Urothelium cell line (cell line): ENCODE measurements at regions not wholly inside any gene's neighbourhood (a gene's known extent, or its start where the extent isn't known, plus 50 kb on each side); places are given as distances from the start of the nearest gene placed in this dataset.
A peak's percentile ranks its signal among the peaks of the same experiment; 100 is the strongest.

Experiments used
- DNase-seq: peaks from one replicate; pipeline ENCODE4 v3.0.0; 2011; ENCODE audit warnings: low spot score, mixed read lengths
- FAIRE-seq: peaks from 2 replicates; lab custom pipeline; 2011; peaks lifted over from hg19 to GRCh38; lab: Jason Lieb, UNC

GRCh38 chr1:95427525-95427924 is 193.5 kb downstream of the RWDD3 start:
- DNase-seq (no peak), FAIRE-seq (no peak)

DNA sequence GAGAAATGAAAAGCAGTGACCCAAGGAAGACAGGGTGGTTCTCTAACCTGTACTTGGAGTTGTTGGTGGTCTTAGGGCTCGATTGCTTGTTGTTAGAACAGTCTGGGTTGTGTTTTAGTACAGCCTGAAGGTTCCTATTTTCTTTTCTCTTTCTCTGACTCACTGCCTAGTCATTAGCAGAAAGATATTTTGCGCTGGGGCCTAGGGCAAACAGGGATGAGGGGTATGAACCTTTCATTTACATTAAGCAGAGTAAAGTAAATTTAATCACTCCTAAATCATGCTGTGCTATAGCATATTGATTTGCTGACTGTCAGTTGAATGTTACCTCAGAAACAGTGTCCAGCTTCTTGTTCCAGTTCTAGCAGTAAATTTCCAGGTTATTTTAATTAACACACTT is 197.2 kb downstream of the RWDD3 start:
- no peak for FAIRE-seq
- no peak for DNase-seq

DNA sequence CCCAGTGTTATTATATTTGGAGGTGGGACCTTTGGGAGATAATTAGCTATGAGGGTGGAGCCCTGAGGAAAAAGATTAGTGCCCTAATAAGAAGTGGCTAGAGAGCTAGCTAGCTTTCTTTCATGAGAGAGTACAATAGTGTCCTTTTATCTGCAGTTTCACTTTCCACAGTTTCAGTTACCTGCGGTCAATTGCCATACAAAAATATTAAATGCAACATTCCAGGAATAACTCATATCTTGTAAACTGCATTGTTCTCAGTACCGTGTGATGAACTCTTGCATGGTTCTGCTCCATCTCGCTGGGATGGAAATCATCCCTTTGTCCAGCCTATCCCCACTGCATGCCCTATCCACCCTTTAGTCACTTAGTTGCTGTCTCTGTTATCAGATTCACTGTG is 201.6 kb downstream of the RWDD3 start:
- FAIRE-seq (peak; percentile 89), DNase-seq (peak; percentile 45)

GRCh38 chr1:95437011-95437410 is 203.0 kb downstream of the RWDD3 start:
- DNase-seq: no peak

GRCh38 chr1:95437781-95438180 is 203.8 kb downstream of the RWDD3 start:
- no peak for FAIRE-seq
- DNase-seq: no peak

More at GRCh38 chr1:95437011-95437410, 203.0 kb downstream of the RWDD3 start:
- FAIRE-seq: no peak

- no peak for DNase-seq
- FAIRE-seq: no peak
Measured at GRCh38 chr1:95438218-95438948, 204.4 kb downstream of the RWDD3 start.

DNA sequence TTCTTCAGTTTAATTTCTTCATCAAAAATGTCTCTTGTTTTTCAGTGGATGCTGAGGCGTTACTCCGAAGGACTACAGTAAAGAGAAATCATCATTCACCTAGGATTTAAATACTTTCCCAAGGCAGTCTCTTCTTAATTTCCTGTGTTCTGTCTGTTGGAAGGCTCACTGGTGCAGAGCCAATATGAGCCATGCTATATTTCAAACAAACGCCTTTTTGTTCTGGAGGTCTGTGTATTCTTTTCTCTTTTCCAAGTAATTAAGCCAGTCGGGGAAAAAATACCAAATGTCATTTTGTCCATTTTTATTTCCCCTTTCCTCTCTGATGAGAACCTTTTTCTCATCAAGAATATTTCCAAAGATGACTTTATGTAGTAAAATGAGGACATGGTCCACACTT is 206.5 kb downstream of the RWDD3 start:
- FAIRE-seq (no peak), DNase-seq (no peak)

DNA sequence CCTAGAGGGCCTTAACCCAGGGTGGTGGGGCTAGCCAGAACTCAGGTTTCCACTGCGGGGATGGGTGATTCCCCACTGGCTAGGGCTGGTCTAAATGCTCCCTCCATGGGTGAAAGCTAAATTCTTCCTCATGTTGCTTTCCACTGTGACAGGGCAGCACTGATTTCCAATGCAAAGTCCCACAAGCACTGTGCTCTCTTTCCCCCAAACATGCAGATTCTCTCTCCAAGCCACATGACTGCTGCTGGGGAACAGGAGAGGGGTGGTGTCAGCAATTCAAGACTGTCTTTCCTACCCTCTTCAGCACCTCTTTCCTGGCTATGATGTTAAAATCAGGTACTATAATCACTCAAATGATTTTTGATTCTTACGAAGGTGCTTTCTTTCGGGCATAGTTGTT is 215.5 kb downstream of the RWDD3 start:
- DNase-seq (no peak), FAIRE-seq (no peak)

DNA sequence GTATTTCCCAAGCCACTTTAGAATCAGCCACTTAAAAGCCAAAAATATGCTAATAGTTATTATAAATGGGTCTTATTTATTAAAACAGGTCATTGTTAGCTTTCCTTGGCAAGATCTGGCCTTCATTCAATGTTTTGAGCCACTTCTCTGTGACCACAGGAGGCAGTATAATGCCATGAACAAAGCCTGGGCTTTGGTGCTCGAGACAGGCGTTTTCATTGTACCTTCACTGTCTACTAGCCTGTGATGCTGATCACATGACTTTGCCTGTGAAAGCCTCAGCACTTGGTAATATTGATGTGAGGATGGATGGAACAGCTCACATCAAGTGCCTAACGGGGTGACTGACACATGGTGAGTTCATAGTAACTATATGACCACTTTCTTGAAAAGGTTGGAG is 217.0 kb downstream of the RWDD3 start:
- FAIRE-seq: no peak

DNA sequence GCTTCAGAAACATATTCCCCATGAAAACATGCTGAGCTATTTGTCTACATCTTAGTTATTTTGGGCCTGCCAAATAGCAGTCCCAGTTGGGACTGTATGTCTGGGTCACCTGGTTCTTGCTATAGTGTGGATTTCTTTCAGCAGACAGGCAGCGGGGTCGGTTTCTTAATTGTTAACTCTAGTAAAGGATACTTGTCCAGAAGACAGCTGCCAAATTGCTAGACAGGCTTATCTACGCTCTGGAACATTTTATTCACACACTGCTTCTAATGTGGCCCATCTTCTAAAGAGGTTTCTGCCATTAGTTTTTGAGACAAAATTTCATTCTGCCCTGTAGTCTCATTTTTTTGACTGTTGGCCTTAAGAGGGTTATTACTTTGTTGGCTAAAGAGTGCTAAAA is 217.9 kb downstream of the RWDD3 start:
- DNase-seq (no peak), FAIRE-seq (no peak)

More for the DNA sequence above, 217.0 kb downstream of the RWDD3 start:
- no peak for DNase-seq

GRCh38 chr1:95453053-95453452 is 219.0 kb downstream of the RWDD3 start:
- no peak for FAIRE-seq

GRCh38 chr1:95467036-95467435 is 233.0 kb downstream of the RWDD3 start:
- DNase-seq: no peak
- no peak for FAIRE-seq

More at GRCh38 chr1:95453053-95453452, 219.0 kb downstream of the RWDD3 start:
- DNase-seq: no peak

DNA sequence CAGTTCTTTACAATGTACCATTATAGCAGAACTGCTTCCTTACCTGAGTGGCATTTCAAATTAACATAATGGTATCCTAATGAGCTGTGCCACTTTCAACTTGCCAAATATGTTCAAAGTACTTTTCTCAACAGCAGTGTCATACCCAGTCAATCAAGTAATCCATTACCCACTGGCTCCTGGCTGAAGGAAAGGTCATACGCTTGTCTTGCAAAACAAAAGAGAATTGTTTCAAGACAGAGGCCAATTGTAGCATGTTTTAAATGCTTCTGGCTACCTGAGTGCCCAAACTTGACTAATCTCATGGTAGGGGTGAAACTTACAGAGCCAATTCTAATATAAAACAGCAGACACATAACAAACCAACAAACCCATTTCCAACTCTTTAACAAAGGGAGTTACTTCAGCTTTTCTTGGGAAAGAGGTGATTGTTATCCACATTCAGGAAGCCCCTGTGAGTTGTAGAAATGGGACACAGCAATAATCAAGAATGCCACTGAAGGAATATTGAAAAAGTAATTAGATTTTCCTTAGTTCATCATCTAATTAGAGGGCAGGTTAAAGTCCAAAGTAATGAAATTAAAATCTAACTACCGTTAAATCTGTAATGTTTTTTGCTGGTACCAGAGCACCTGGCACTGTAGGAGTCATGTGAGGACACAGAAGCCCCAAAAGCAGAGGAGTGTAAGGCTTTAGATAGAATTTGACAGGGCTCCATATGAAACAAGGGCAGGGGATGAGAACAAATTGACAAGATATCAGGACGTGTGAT is 241.9 kb downstream of the RWDD3 start:
- DNase-seq: no peak
- FAIRE-seq: no peak

GRCh38 chr1:95496307-95496706 is 262.3 kb downstream of the RWDD3 start:
- FAIRE-seq (no peak), DNase-seq (no peak)

DNA sequence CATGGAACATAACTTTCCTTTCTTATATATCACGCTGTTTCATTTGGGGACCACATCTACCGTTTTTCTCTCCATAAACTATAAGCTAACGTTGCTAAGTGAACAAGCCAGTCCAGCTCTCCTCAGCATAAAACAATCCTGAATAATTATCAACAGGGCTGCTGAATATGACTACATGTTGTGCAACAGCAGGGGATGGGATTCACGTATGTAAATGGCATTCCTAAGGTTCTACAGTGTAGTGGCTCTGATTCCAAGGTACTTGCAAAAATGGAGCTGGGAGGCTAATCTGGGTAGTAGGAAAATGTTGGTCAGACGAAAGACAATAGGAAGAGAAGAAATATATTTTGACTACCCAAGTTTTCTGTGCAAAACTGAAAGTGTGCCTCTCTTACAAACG is 262.8 kb downstream of the RWDD3 start:
- DNase-seq (no peak), FAIRE-seq (no peak)

DNA sequence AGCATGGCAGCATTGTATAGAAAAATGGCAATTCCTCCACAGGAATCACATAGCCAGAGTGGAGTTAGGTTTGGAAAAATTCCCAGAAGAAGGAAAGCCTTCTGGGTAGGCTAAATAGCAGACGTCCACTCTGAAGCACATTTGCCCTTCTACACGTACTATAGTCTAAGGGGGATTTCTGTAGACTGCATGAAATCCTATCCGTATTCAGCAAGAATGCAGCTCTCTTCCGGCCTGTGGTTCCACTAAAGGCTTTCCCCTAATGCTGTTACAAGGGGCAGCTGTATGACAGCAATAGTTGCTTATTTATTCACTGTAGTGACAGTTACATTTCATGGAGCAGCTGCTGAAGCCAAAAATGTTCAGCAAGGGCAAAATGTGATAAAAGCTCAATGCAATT is 263.6 kb downstream of the RWDD3 start:
- DNase-seq (no peak), FAIRE-seq (no peak)

GRCh38 chr1:95503278-95504030 is 269.4 kb downstream of the RWDD3 start:
- FAIRE-seq: no peak
- no peak for DNase-seq

- FAIRE-seq (no peak), DNase-seq (no peak)
Measured at GRCh38 chr1:95504321-95504720, 270.3 kb downstream of the RWDD3 start.

GRCh38 chr1:95506736-95507414 is 272.9 kb downstream of the RWDD3 start:
- no peak for DNase-seq
- FAIRE-seq: no peak

DNA sequence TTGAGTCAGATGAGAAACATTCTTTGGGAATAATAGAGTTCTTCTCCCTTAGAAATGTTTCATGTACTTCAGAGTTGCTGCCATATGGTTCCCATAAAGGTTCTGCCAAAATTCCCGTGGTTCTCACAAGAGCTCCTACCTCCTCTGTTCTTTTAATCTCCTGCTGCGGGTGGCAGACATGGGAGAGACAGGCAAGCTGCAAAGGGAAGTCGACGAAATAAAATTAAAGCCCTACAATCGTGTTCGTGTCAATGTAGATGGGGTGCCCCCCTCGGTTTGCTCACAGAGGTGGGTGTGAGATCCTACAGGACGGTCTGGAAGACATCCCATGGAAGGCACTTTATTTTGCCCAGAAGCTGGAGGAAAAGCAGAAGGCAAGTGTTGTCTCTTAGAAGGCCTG is 276.0 kb downstream of the RWDD3 start:
- no peak for FAIRE-seq
- DNase-seq: no peak

DNA sequence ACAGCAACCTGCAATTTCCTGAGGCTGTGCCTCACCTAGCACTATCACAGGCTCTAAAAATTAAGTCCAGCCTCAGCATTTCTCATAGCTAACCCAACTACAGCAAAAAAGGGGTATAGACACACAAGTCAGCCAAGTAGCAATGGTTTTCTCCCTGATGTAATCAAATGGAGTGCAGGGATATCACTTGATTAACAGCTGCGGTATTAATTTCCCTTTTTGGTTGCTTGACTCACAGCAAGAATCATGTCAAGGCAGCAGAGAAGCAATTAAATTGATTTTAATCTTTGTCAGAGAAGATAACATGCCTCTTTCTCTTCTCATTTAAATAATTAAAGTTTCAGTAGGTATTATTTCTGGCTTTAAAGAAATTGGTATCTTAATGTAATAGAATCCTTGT is 278.9 kb downstream of the RWDD3 start:
- DNase-seq (no peak), FAIRE-seq (no peak)
